SK-N-SH treated with all-trans-retinoic acid at 6 μM for 48 hours (cell line): ENCODE measurements at regions not wholly inside any gene's neighbourhood (a gene's known extent, or its start where the extent isn't known, plus 50 kb on each side); places are given as distances from the start of the nearest gene placed in this dataset.
"Not testable (repeated sequence)": the region's sequence is repeated elsewhere in the genome, so short reads cannot be mapped to it uniquely, and the experiment has no call there.

Source experiments
- ATAC-seq: fragments of 200-7000 bp; cut with Tn5 transposase; 3 replicates; pipeline ENCODE4 v1.9.1; 2020; ENCODE audit warnings: mild to moderate bottlenecking, moderate library complexity
- ARNTL ChIP-seq: fragments of 450-650 bp; formaldehyde crosslinking; IDR thresholded peaks from 2 replicates; pipeline ENCODE4 v1.5.0; 2020; ENCODE audit warnings: low read depth, mild to moderate bottlenecking, moderate library complexity, borderline replicate concordance
- BACH2 ChIP-seq: fragments of 250-450 bp; sonication (Bioruptor Pico); IDR thresholded peaks from 2 replicates; pipeline ENCODE4 v1.9.0; 2021; ENCODE audit warnings: mild to moderate bottlenecking, borderline replicate concordance
- CSDC2 ChIP-seq: fragments of 250-450 bp; sonication (Bioruptor Pico); IDR thresholded peaks from 2 replicates; pipeline ENCODE4 v1.5.0; 2020; ENCODE audit warnings: mild to moderate bottlenecking, moderate library complexity
- CSRNP3 ChIP-seq: fragments of 250-450 bp; sonication (Bioruptor Pico); IDR thresholded peaks from 2 replicates; pipeline ENCODE4 v1.5.1; 2021; ENCODE audit warnings: mild to moderate bottlenecking, moderate library complexity
- ESRRG ChIP-seq: fragments of 250-450 bp; sonication (Bioruptor Pico); IDR thresholded peaks from 2 replicates; pipeline ENCODE4 v1.6.1; 2021; ENCODE audit warnings: mild to moderate bottlenecking
- GLIS3 ChIP-seq: fragments of 250-450 bp; sonication (Bioruptor Pico); IDR thresholded peaks from 2 replicates; pipeline ENCODE4 v1.5.0; 2020; ENCODE audit warnings: mild to moderate bottlenecking, moderate library complexity
- ISL1 ChIP-seq: fragments of 250-450 bp; sonication (Bioruptor Pico); IDR thresholded peaks from 2 replicates; pipeline ENCODE4 v2.1.2; 2022; ENCODE audit warnings: mild to moderate bottlenecking, moderate library complexity
- OSR1 ChIP-seq: fragments of 250-450 bp; sonication (Bioruptor Pico); IDR thresholded peaks from 2 replicates; pipeline ENCODE4 v1.8.0; 2022; ENCODE audit warnings: moderate library complexity, mild to moderate bottlenecking, inconsistent platforms
- PPARA ChIP-seq: fragments of 250-450 bp; sonication (Bioruptor Pico); IDR thresholded peaks from 2 replicates; pipeline ENCODE4 v1.5.0; 2020; ENCODE audit warnings: mild to moderate bottlenecking, borderline replicate concordance
- RARB ChIP-seq: fragments of 250-450 bp; sonication (Bioruptor Pico); IDR thresholded peaks from 2 replicates; pipeline ENCODE4 v1.8.0; 2021; ENCODE audit warnings: mild to moderate bottlenecking, moderate library complexity
- TCF4 ChIP-seq: fragments of 250-450 bp; sonication (Bioruptor Pico); IDR thresholded peaks from 2 replicates; pipeline ENCODE4 v1.8.0; 2021; ENCODE audit warnings: mild to moderate bottlenecking, moderate library complexity, borderline replicate concordance
- ZC3H10 ChIP-seq: fragments of 250-450 bp; sonication (Bioruptor Pico); IDR thresholded peaks from 2 replicates; pipeline ENCODE4 v1.5.1; 2021; ENCODE audit warnings: mild to moderate bottlenecking, moderate library complexity
- ZFP3 ChIP-seq: fragments of 250-450 bp; sonication (Bioruptor Pico); IDR thresholded peaks from 2 replicates; pipeline ENCODE4 v1.5.0; 2020; ENCODE audit warnings: mild to moderate bottlenecking, moderate library complexity
- ZFP30 ChIP-seq: fragments of 450-650 bp; formaldehyde crosslinking; IDR thresholded peaks from 2 replicates; pipeline ENCODE4 v1.5.0; 2022; ENCODE audit warnings: mild to moderate bottlenecking, moderate library complexity
- ZNF565 ChIP-seq: fragments of 450-650 bp; formaldehyde crosslinking; conservative IDR thresholded peaks from 2 replicates; pipeline ENCODE4 v1.5.0; 2020; ENCODE audit warnings: low read depth, mild to moderate bottlenecking, moderate library complexity
- ZNF70 ChIP-seq: fragments of 450-650 bp; formaldehyde crosslinking; IDR thresholded peaks from 2 replicates; pipeline ENCODE4 v1.5.0; 2020; ENCODE audit warnings: mild to moderate bottlenecking, moderate library complexity
- ZNF8 ChIP-seq: fragments of 450-650 bp; formaldehyde crosslinking; IDR thresholded peaks from 2 replicates; pipeline ENCODE4 v1.5.0; 2020; ENCODE audit warnings: mild to moderate bottlenecking, moderate library complexity
- TF ChIP-seq, protein P1 (sequence below): fragments of 250-450 bp; sonication (Bioruptor Pico); IDR thresholded peaks from 2 replicates; pipeline ENCODE4 v1.8.0; 2020; ENCODE audit warnings: mild to moderate bottlenecking, moderate library complexity, borderline replicate concordance
- TF ChIP-seq, protein P2 (sequence below): fragments of 250-450 bp; sonication (Bioruptor Pico); IDR thresholded peaks from 2 replicates; pipeline ENCODE4 v1.8.0; 2021; ENCODE audit warnings: low read depth, mild to moderate bottlenecking, moderate library complexity, borderline replicate concordance

DNA sequence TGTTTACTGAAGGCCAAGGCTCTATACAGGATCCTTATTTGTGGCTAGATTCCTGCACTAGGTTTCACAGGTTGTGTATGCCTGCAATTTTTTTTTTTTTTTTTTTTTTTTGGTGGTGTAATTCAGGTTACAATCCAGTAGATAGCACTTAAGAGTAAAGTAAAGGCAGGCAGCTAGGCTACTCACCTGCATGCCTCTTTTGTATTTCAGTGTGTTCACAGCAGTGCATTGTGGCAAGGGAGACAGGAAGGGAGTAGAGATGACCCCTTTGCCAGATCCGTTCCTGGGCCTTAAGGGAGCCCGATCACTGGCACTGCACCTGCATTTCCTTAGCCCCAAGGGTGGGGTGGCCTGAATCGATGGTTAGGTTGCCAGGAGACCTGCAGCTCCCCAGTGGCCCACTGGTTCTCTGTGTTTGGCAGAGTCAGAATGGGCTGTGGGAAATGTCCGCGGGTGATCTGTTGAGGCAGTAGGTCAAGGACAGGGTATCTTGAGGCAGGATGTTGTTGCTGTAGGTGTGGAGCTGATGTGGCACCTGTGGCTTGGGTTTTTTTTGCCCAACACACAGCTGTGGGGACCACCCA, 374.9 kb upstream of the AADAT start:
- TF ChIP-seq, protein P1, sequence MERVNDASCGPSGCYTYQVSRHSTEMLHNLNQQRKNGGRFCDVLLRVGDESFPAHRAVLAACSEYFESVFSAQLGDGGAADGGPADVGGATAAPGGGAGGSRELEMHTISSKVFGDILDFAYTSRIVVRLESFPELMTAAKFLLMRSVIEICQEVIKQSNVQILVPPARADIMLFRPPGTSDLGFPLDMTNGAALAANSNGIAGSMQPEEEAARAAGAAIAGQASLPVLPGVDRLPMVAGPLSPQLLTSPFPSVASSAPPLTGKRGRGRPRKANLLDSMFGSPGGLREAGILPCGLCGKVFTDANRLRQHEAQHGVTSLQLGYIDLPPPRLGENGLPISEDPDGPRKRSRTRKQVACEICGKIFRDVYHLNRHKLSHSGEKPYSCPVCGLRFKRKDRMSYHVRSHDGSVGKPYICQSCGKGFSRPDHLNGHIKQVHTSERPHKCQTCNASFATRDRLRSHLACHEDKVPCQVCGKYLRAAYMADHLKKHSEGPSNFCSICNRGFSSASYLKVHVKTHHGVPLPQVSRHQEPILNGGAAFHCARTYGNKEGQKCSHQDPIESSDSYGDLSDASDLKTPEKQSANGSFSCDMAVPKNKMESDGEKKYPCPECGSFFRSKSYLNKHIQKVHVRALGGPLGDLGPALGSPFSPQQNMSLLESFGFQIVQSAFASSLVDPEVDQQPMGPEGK: no peak
- TF ChIP-seq ZNF70 (CRISPR knock-in tag) (no peak), ZFP3 (CRISPR knock-in tag) (no peak), ZFP30 (CRISPR knock-in tag) (no peak), BACH2 (CRISPR knock-in tag) (no peak)
- no peak for ATAC-seq

GRCh38 chr4:170446782-170447181, 357.0 kb upstream of the AADAT start:
- ATAC-seq: no peak
- TF ChIP-seq OSR1 (CRISPR knock-in tag) (no peak), RARB (CRISPR knock-in tag) (no peak), ESRRG (CRISPR knock-in tag) (no peak), GLIS3 (no peak), BACH2 (CRISPR knock-in tag) (no peak), CSRNP3 (CRISPR knock-in tag) (no peak), ZFP3 (CRISPR knock-in tag) (no peak), ARNTL (CRISPR knock-in tag) (no peak)
- TF ChIP-seq, protein P1: no peak

DNA sequence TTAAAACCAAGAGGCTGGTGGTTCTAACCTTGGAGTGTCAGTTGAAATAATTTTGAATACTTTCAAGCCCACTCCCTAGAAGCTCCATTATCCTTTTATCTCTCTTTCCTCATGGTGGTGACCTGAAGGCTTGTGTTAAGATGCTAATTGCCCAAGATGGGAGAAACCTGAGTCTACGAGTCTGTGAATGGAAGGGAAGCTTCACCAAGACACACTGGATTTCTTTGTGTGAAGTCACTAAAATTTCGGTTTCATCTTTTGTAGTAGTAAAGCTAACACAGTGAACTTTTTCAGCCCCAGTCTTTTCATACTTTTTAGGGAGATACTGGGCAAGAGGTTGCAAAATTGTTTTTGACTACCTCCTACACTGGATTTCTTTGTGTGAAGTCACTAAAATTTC, 351.4 kb upstream of the AADAT start:
- ATAC-seq: not testable (repeated sequence)

DNA sequence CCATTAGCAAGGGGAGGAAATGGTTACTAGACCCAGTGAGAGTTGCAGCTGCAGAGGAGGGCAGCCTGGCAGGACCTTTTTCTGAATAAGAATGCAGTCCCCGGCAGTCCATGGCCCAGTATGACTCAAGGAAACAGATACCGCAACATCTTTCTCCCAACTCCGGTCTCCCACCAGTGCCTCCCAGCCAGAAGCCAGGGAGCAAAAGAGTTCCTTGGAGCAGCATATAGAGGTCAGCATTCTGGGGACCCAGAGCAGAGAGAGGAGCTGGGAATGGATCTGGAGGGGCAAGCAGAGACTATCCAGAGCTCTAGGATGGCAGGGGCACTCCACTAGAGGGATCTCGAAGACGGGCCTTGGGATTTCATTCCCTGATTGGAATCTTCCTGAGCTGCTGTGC, 339.2 kb upstream of the AADAT start:
- no peak for ATAC-seq
- TF ChIP-seq RARB (CRISPR knock-in tag): no peak
- no peak for TF ChIP-seq TCF4 (CRISPR knock-in tag)
- no peak for TF ChIP-seq ESRRG (CRISPR knock-in tag)

- ATAC-seq: no peak
- TF ChIP-seq CSRNP3 (CRISPR knock-in tag): no peak
- TF ChIP-seq, protein P1: no peak
- TF ChIP-seq, protein P2, sequence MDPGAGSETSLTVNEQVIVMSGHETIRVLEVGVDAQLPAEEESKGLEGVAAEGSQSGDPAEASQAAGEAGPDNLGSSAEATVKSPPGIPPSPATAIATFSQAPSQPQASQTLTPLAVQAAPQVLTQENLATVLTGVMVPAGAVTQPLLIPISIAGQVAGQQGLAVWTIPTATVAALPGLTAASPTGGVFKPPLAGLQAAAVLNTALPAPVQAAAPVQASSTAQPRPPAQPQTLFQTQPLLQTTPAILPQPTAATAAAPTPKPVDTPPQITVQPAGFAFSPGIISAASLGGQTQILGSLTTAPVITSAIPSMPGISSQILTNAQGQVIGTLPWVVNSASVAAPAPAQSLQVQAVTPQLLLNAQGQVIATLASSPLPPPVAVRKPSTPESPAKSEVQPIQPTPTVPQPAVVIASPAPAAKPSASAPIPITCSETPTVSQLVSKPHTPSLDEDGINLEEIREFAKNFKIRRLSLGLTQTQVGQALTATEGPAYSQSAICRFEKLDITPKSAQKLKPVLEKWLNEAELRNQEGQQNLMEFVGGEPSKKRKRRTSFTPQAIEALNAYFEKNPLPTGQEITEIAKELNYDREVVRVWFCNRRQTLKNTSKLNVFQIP (CRISPR knock-in tag): no peak
- no peak for TF ChIP-seq CSDC2
- TF ChIP-seq ZNF8 (CRISPR knock-in tag): no peak
- TF ChIP-seq OSR1 (CRISPR knock-in tag): no peak
- TF ChIP-seq ZC3H10 (CRISPR knock-in tag): no peak
- TF ChIP-seq ESRRG (CRISPR knock-in tag): no peak
- TF ChIP-seq ARNTL (CRISPR knock-in tag): no peak
- no peak for TF ChIP-seq ZNF70 (CRISPR knock-in tag)
- no peak for TF ChIP-seq PPARA (CRISPR knock-in tag)
- TF ChIP-seq ISL1 (CRISPR knock-in tag): no peak
- no peak for TF ChIP-seq ZNF565 (CRISPR knock-in tag)
- TF ChIP-seq BACH2 (CRISPR knock-in tag): no peak
- no peak for TF ChIP-seq TCF4 (CRISPR knock-in tag)
- no peak for TF ChIP-seq RARB (CRISPR knock-in tag)
Observed at GRCh38 chr4:170425521-170426143, 335.9 kb upstream of the AADAT start.
